GM18526 (cell line): ENCODE measurements at regions not wholly inside any gene's neighbourhood (a gene's known extent, or its start where the extent isn't known, plus 50 kb on each side); places are given as distances from the start of the nearest gene placed in this dataset.

ENCODE experiments used
- POLR2A ChIP-seq: IDR thresholded peaks from 3 replicates; pipeline ENCODE4 v1.6.1; 2011; ENCODE audit not compliant: insufficient read length; ENCODE audit errors: extremely low read depth

DNA sequence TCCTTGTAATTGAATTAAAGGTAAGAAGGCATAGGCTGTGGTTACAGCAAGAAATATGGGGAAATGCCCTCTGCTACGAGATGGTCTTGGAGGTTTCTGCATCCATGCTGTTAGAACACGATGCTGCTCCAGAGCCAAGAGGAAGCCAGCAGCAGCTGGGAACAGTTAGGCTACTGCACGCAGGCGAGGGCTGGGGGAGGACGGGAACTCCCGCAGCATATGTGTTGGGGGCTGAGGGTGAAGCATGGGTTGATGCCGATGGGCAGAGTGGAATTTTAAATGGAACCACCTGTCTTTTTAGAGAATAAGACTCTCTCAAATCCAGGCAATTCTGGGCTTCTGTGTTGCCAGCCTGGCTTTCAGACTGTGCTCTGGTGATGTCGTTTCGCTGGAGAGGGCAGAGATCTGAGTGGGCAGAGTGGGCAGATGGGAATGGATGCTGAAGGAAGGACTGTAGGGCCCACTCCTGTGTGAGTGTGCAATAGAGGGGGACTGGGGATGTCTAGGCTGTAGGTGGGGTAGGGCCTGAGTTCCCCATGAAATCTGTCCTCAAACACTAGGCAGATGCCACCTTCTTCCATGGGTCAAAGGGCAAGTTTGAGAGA lies 417.0 kb upstream of the TPM1 start:
- no peak for TF ChIP-seq POLR2A

DNA sequence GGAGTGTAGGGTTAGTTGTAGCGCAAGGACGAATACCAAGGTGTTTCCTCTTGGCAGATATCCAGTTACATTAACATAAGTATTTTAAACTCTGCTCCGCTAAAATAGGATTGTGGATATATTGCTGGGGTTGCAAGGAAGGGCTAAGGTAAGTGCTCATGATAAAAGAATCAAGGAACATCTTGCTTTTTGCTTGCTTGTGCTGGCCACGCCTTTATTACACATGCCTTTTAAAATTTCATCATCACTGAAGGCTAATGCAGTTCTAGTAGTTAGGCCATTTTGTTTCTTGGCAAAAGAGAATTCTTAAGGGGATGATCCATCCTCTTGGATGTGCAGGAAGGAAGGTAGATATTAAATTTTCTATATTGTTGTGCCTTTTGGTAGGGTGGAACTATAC lies 415.6 kb upstream of the TPM1 start:
- no peak for TF ChIP-seq POLR2A

DNA sequence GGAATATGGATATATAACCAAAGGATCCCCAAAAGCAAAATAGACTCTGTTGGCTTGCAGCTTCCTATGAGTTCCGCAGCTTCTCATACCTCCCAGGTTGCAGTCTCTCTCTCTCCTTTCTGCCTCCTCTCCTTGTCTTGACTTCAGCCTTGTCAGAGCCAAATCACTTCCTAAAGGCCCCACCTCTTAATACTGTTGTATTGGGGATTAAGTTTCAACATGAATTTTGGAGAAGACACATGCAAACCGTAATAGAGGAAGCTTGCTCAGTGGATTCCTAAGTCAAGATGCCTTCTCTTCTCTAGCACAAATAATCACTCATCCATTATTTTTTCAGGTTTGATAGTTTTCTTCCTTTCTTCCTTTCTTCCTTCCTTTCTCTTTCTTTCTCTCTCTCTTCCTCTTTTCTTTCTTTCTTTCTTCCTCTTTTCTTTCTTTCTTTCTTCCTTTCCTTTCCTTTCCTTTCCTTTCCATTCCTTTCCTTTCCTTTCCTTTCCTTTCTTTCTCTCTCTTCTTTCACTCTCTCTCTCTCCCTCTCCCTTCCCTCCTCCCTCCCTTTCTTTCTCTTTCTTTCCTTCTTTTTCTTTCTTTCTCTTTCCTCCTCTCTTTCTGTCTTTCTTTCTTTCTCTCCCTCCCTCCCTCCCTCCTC lies 411.3 kb upstream of the TPM1 start:
- TF ChIP-seq POLR2A: no peak

DNA sequence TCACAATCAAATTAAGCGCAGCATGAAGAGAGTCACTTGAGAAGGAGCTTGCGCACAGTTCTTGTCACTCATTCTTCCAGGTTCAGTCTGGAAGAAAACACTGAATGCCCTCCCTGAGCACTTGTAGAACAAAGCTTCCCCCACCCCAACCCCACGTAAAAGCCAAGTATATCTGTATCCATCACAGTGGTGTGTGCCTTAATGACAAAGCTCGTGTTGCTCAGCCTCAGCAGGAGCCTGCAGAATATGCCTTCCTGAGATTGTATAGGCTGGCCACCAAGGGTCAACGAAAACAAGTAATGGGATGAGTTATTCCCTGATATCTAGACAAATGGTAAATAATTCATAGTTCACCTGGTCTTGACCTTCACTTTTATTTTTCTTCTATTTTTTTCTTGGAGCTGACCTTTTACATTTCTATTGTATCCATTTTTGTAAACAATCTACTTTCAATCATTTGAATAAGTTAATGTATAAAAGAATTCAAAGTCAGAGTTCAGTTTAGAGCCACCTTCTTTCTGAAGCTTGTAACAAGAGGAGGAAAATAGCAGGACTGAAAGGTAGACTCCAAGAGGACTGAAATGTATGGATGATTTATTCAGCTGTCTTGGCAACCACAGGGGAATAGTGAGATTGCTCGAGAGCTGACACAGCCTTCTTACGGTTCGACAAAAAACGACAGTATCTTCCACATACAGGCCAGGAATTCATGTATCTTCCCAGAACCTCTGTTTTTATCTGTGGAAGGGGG lies 405.5 kb upstream of the TPM1 start:
- TF ChIP-seq POLR2A: no peak

DNA sequence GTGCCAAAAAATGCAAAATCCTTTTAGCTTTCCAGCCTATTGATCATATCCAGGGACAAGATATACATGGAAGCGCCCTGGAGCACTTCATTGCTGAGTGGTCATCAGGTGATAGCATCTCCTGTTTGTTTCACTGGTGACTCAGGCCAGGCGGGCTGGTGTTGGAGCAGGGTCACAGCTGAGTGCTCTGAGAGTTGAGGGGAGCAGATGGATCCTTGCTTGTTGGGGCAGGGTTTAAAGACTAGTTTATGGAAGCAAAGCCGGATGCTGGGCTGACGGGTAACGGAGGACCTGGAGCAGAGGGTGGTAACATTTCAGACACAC lies 405.0 kb upstream of the TPM1 start:
- no peak for TF ChIP-seq POLR2A

DNA sequence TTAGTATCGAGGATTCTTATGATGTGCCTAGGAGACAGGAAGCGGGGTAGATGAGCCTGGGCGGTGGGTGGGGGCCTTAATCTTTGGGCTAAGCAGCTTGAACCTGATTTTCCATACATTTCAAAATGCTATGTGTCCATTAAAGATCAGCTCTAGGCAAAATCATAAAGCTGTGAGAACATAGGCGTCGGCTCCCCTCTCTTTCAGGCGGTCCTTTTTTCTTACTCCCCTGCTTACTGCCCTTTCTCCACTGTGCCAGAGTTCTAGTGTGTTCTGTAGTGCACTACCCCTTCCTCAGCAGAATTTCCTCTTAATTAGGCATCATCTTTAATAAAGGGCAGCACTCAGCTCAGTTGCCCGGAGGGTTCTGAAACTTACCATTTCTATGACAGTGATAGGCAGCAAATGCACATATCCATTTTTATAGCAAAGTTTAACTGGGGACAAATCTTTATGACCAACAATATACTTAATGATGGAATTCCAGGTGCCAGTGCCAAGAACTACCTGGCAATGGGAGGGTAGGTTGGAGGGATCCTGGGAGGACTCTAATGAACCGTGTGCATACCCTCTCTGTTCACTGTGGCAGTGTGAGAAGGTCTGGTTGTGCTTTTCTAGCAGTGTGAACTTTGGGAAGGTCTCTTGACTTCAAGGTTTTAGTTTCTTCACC lies 404.5 kb upstream of the TPM1 start:
- TF ChIP-seq POLR2A: no peak

DNA sequence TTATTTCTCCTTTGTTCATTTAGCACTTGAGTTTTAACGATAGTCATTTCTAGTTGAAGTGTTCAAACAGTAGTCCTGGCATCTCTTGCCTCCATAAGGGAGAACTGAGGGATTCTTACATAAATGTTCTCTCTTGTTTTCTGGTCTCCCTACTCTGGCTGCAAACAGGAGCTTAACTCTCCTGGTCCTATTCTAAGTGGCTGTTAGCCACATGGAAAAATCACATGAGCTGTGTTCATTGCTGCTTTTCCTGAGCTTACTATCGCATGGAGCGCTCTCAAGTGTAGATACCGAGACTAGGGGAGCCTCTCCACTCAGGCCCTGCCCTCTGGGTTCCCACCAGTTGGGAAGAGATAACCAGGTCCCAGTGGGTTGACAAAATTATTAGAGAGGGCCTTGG lies 403.1 kb upstream of the TPM1 start:
- no peak for TF ChIP-seq POLR2A

DNA sequence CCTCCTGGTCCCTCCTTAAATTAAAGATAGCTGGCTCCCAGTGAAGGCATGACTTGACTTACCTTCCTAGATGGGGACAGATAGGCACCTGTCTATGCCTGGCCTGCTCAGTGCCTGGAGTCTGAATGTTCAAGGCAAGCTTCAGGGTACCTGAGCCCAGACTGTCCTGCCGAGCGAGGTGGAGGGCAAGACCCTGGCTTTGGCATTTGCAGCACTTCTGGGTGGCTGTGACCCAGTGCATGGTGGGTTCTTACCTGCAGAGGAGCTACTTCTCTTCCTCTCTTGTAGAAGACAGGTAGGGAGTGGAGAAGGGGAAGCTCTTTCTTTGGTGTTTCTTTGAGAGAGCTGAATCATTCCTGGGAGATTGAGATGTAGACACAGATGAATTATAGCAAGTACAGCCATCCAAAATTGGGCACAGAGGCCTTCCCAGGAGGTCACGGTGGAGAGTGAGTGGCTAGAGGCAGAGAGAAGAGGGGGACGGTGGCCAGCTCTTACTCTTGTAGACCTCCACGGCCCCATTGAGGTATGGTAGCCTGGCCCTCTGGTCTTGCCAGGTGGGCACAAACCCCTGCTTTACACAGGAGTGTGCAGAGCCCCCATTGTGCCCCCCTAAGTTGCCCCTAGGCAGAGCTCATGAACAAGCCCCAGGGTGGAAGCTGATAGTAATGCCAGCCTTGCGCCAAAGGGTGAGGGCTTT lies 402.5 kb upstream of the TPM1 start:
- TF ChIP-seq POLR2A: no peak

DNA sequence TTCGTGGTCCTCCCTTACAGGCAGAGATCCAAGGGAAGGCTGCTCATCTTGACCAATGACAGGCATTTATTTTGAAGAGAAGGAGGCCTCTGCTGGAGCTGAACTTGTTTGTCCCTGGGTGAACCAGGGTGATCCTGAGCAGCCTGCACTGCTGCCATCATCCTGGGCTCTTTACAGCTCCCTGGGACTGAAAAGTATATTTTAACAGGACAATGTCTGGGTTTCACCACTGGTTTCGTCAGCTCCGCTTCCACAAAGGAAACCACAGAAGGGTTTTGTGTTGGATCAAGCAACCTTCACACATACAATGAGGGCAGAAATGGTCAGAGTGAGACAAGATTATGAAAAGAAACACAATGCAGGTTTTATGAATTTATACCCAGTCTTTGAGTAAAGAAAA lies 400.7 kb upstream of the TPM1 start:
- no peak for TF ChIP-seq POLR2A

DNA sequence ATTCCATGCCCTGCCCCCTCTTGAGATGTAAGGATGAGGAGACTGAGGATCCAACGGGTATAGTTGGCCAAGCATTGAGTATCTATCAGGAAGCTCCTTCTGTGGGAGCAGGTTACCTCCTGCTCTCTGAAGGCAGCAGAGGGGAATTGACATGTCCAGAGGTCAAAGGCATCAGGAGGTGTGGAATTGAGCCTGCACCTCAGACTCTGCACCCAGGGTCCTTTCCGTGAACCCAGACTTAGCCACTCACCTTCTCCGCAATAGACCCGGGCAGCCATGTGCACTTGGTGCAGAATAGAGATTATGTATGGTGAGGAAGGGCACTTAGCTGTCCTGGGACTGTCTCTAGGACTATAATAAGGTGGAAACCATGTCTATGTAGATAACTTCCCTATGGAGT lies 399.0 kb upstream of the TPM1 start:
- TF ChIP-seq POLR2A: no peak

DNA sequence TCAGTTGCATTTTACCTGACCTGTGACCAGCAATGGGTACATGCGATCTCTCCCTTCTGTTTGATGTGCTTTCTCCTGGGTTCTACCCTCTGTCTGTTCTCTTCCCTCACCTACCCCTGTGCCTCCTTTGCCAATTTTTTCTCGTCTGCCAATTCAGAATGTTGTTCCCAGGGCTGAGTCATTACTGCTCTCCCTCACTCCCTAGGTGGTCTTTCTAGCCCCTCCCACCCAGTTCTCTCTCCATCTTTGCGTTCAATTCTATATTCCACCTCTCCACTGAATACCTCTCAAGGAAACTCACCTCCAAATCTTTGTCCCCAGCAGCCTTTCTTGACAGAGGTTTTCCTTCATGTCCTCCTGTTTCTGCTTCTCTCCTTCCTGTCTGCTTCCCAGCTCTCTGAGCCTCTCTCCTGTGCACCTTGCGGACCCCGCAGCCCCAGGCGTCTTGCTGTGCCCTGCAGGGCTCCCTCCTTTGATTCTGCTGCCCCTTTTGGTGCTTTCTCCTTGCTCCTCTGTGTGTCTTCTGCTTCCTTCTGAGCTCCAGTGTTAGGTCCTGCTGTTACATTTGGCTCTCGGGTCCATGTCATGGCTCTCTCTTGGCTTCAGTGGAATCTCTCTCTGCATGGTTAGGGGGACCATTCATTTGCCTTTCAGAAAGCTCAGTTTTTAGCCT lies 398.2 kb upstream of the TPM1 start:
- no peak for TF ChIP-seq POLR2A

DNA sequence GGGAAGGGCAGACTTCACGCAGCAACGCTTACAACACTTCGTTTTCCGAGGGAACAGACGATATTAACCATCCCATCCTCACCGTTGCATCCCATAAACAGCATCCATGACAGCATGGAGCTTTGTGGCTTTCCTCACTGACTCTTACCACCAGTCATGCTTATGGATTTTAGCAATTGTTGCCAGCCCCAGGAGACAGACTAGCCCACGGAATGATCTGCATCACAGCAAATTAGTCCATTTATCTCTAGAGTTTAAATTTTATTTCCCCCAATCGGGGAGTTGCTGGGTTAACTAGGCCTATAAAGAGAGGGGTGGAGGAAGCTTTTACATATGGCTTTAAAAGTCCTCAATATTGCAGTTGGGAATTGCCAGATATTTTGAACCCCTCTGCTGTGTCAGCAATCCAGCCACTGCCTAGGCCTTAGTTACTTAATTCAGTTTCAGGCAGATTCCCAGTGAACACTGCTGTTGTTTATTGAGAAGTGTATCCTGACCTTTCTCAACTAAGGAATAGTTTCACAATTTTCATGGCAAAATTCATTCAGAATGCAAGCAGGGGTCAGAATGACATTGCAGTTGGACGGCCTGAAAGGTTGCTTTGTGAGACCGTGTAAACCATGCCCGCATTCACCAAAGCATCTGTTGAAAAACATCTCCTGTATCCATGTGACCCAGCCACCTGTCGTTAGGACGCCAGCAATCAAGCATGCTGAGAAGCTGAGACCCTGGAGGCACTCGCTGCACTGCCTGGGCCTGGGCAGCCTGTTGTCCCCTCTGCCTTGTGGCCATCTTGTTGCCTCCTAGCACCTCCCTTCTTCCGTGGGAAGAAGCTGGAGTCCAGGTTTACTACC lies 397.4 kb upstream of the TPM1 start:
- no peak for TF ChIP-seq POLR2A

DNA sequence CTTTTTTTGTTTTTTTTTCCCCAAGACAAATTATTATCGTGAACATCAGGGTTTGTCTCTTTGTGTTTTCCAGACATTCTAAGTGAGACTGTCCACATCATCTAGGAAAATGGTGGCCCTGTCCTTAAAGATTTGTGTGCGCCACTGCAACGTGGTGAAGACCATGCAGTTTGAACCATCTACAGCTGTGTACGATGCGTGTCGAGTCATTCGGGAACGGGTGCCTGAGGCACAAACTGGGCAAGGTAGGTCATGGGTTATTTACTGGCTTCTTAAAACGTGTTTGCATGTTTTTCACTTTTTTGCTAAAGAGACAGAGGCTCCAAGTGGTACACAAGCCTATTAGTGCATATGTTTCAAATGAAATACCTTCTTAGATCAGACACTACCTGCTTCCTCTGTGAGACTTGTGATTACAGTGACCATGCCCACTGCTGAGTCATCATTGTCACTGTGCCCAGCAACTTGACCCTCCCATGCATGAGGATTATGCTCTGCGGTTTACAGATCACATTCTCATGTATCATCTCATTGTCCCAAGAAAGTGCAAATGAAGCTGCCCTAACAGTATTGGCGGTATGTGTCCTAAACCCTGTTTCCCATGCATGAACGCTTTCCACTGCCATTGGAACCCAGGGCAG lies 395.2 kb upstream of the TPM1 start:
- TF ChIP-seq POLR2A: no peak
